Astrocyte (in vitro differentiated cells and primary cell): ENCODE measurements at regions not wholly inside any gene's neighbourhood (a gene's known extent, or its start where the extent isn't known, plus 50 kb on each side); places are given as distances from the start of the nearest gene placed in this dataset.

Experiments used
- DNase-seq: peaks from one replicate; pipeline ENCODE4 v3.0.0-alpha.2; 2010; ENCODE audit warnings: low read depth
- FAIRE-seq: peaks from 2 replicates; lab custom pipeline; 2011; peaks lifted over from hg19 to GRCh38; lab: Jason Lieb, UNC
- H2AFZ ChIP-seq: 2 replicates; pipeline ENCODE4 v1.6.0; 2012; ENCODE audit warnings: low read depth, low read length, inconsistent platforms
- H3K27ac ChIP-seq: 2 replicates; pipeline ENCODE4 v1.5.1; 2011; ENCODE audit warnings: low read depth, low read length, inconsistent platforms
- H3K27me3 ChIP-seq: 2 replicates; pipeline ENCODE4 v1.6.0; 2011; ENCODE audit warnings: low read length, inconsistent platforms; ENCODE audit not compliant: insufficient read depth
- H3K36me3 ChIP-seq: 2 replicates; pipeline ENCODE4 v1.5.1; 2011; ENCODE audit warnings: low read length, inconsistent platforms; ENCODE audit not compliant: insufficient read depth
- H3K4me1 ChIP-seq: 2 replicates; pipeline ENCODE4 v1.5.1; 2011; ENCODE audit warnings: low read length, inconsistent platforms; ENCODE audit not compliant: insufficient read depth
- H3K4me2 ChIP-seq: 2 replicates; pipeline ENCODE4 v1.6.0; 2012; ENCODE audit warnings: low read length, inconsistent platforms
- H3K4me3 ChIP-seq: 2 replicates; pipeline ENCODE4 v1.5.1; 2011; ENCODE audit warnings: low read depth, mild to moderate bottlenecking, low read length, inconsistent platforms; ENCODE audit not compliant: insufficient read depth
- H3K79me2 ChIP-seq: 2 replicates; pipeline ENCODE4 v1.6.0; 2012; ENCODE audit warnings: mild to moderate bottlenecking, low read length, inconsistent platforms; ENCODE audit not compliant: insufficient read depth
- H3K9ac ChIP-seq: 2 replicates; pipeline ENCODE4 v1.6.0; 2012; ENCODE audit warnings: mild to moderate bottlenecking, low read length, inconsistent platforms
- H3K9me3 ChIP-seq: 2 replicates; pipeline ENCODE4 v1.5.1; 2012; ENCODE audit warnings: low read depth, mild to moderate bottlenecking, low read length, inconsistent platforms; ENCODE audit not compliant: insufficient read depth
- H4K20me1 ChIP-seq: 2 replicates; pipeline ENCODE4 v1.6.0; 2012; ENCODE audit warnings: low read length, inconsistent platforms; ENCODE audit not compliant: insufficient read depth
- H3K27ac Mint-ChIP-seq: one replicate; pipeline ENCODE4 v1.8.0; 2021; ENCODE audit warnings: mild to moderate bottlenecking, mixed read lengths; ENCODE audit not compliant: unreplicated experiment
- H3K27me3 Mint-ChIP-seq: one replicate; pipeline ENCODE4 v1.8.0; 2021; ENCODE audit warnings: low read depth, mixed read lengths; ENCODE audit not compliant: unreplicated experiment
- H3K36me3 Mint-ChIP-seq: one replicate; pipeline ENCODE4 v1.8.0; 2021; ENCODE audit warnings: low read depth, mixed read lengths; ENCODE audit not compliant: unreplicated experiment
- H3K4me1 Mint-ChIP-seq: one replicate; pipeline ENCODE4 v1.8.0; 2021; ENCODE audit warnings: low read depth, mixed read lengths; ENCODE audit not compliant: unreplicated experiment
- H3K4me3 Mint-ChIP-seq: one replicate; pipeline ENCODE4 v1.8.0; 2021; ENCODE audit warnings: mild to moderate bottlenecking, moderate library complexity, mixed read lengths; ENCODE audit not compliant: unreplicated experiment
- H3K9me3 Mint-ChIP-seq: one replicate; pipeline ENCODE4 v1.8.0; 2021; ENCODE audit warnings: mild to moderate bottlenecking, mixed read lengths; ENCODE audit not compliant: unreplicated experiment
- CTCF ChIP-seq: IDR thresholded peaks from 2 replicates; pipeline ENCODE4 v1.5.1; 2011; ENCODE audit warnings: low read depth, mild to moderate bottlenecking, inconsistent platforms, low read length, moderate library complexity; ENCODE audit not compliant: insufficient read depth
- EZH2 ChIP-seq: IDR thresholded peaks from 2 replicates; pipeline ENCODE4 v1.6.1; 2012; ENCODE audit warnings: mild to moderate bottlenecking, low read length, inconsistent platforms; ENCODE audit not compliant: insufficient read depth

GRCh38 chr6:6533176-6533575 lies 55.3 kb upstream of the LY86 start:
- no peak for FAIRE-seq
- peaks cover 2% of the 10 kb centered on the region for H3K27me3 Mint-ChIP-seq

DNA sequence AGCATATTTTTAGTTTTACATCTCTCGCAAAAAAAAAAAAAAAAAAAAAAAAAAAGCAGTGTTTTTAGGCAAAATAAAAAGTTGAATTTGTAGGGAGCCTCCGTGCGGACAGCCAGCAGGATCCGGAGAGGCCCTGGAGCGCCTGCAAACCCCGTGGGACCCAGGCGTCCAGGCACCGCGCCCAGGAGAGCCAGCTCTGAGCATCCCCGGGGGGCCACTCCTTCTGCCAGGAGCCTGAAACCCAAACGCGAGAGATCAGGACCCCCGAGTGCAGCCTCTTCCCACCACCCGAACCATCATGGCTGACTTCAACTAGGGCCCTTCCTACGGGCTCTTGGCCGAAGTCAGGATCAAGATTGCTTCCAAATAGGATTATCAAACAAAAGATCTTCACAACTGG lies 54.1 kb upstream of the LY86 start:
- Histone ChIP-seq H3K9ac (no peak overlapping the region), H3K4me2 (no peak overlapping the region), H2AFZ (no peak overlapping the region), H3K27ac (no peak overlapping the region), H3K27me3 (no peaks in the 10 kb centered on the region), H3K79me2 (no peaks in the 10 kb centered on the region), H3K9me3 (no peaks in the 10 kb centered on the region), H3K4me1 (no peaks in the 10 kb centered on the region), H3K36me3 (no peaks in the 10 kb centered on the region), H3K4me3 (no peak overlapping the region), H4K20me1 (no peaks in the 10 kb centered on the region)
- DNase-seq (no peak), FAIRE-seq (no peak)
- peaks cover 11% of the 10 kb centered on the region for H3K27me3 Mint-ChIP-seq
- no peaks in the 10 kb centered on the region for H3K36me3 Mint-ChIP-seq
- H3K27ac Mint-ChIP-seq = no peak overlapping the region
- H3K4me1 Mint-ChIP-seq = no peaks in the 10 kb centered on the region
- peaks cover 4% of the 10 kb centered on the region for H3K9me3 Mint-ChIP-seq
- no peak overlapping the region for H3K4me3 Mint-ChIP-seq
- TF ChIP-seq CTCF (no peak), EZH2 (no peak)

More at GRCh38 chr6:6533176-6533575, 55.3 kb upstream of the LY86 start:
- Mint-ChIP-seq H3K9me3 (peaks cover 4% of the 10 kb centered on the region), H3K4me3 (no peak overlapping the region), H3K4me1 (no peaks in the 10 kb centered on the region), H3K36me3 (no peaks in the 10 kb centered on the region), H3K27ac (no peak overlapping the region)
- H3K36me3 ChIP-seq = no peaks in the 10 kb centered on the region
- H3K27ac ChIP-seq = no peak overlapping the region
- DNase-seq = no peak
- H3K9ac ChIP-seq = no peak overlapping the region
- H3K4me3 ChIP-seq = no peak overlapping the region
- no peaks in the 10 kb centered on the region for H3K27me3 ChIP-seq
- no peak overlapping the region for H2AFZ ChIP-seq
- H3K4me2 ChIP-seq = no peak overlapping the region
- H4K20me1 ChIP-seq = no peaks in the 10 kb centered on the region
- H3K4me1 ChIP-seq = no peaks in the 10 kb centered on the region
- no peaks in the 10 kb centered on the region for H3K79me2 ChIP-seq
- TF ChIP-seq CTCF (no peak), EZH2 (no peak)
- H3K9me3 ChIP-seq = no peaks in the 10 kb centered on the region

DNA sequence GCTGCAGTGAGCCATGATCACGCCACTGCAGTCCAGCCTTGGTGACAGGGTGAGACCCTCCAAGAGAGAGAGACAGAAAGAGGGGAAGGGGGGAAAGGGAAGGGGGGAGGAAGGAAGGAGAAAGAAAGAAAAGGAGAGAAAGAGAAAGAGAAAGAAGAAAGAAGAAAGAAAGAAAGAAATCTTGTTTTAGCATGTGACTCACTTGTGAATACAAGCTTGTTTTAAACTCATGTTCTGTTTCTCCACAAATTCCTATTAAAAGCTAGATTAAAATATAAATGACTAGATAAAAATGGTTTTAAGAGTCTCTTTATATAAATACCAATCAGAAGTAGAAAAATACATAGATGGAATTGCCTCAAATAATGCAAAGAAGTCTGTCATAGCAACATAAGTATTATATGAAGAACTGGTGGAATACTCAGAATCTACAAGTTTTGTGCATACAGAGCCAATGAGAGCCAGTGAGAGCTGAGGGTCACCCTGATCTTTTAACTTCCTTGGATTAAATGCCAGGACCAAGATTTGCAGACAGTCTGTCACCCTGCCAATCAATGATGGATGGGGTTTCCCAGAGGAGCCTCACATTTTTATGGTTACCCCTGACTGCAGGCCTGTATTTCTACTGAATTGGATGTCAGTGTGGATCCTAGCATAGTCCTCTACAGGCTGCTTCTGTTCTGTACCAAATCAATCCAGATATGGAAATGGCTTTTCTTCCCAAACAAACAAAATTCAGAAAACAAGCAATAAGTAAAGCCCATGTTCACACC lies 50.8 kb upstream of the LY86 start:
- FAIRE-seq = no peak
- H2AFZ ChIP-seq = no peak overlapping the region
- H3K9me3 Mint-ChIP-seq = no peaks in the 10 kb centered on the region

More for the DNA sequence above, 50.8 kb upstream of the LY86 start:
- H3K4me1 Mint-ChIP-seq = no peaks in the 10 kb centered on the region
- H3K27ac Mint-ChIP-seq = no peak overlapping the region
- no peaks in the 10 kb centered on the region for H3K36me3 Mint-ChIP-seq
- DNase-seq = no peak
- Histone ChIP-seq H3K27ac (no peak overlapping the region), H3K9me3 (no peaks in the 10 kb centered on the region), H4K20me1 (no peaks in the 10 kb centered on the region), H3K4me3 (no peak overlapping the region), H3K36me3 (no peaks in the 10 kb centered on the region), H3K9ac (no peak overlapping the region), H3K4me1 (no peaks in the 10 kb centered on the region), H3K27me3 (no peaks in the 10 kb centered on the region), H3K4me2 (no peak overlapping the region), H3K79me2 (no peaks in the 10 kb centered on the region)
- H3K27me3 Mint-ChIP-seq = peaks cover 20% of the 10 kb centered on the region
- H3K4me3 Mint-ChIP-seq = no peak overlapping the region
- TF ChIP-seq CTCF (no peak), EZH2 (no peak)
